ENCODE measurements at regions not wholly inside any gene's neighbourhood (a gene's known extent, or its start where the extent isn't known, plus 50 kb on each side); places are given as distances from the start of the nearest gene placed in this dataset.

GRCh38 chr15:38864827-38865581, 300.4 kb upstream of the RASGRP1 start:
- FAIRE-seq: no peak

- no peak for FAIRE-seq
These were observed 302.9 kb upstream of the RASGRP1 start for GRCh38 chr15:38867556-38867955.

GRCh38 chr15:38868326-38869114, 303.9 kb upstream of the RASGRP1 start:
- no peak for FAIRE-seq

- FAIRE-seq: no peak
These were observed 307.0 kb upstream of the RASGRP1 start for GRCh38 chr15:38871638-38872037.

GRCh38 chr15:38872732-38873131, 308.1 kb upstream of the RASGRP1 start:
- FAIRE-seq: no peak

GRCh38 chr15:38873158-38873557, 308.5 kb upstream of the RASGRP1 start:
- no peak for FAIRE-seq

- no peak for FAIRE-seq
These were observed 309.9 kb upstream of the RASGRP1 start for GRCh38 chr15:38874464-38874863.

- FAIRE-seq: no peak
These were observed 311.6 kb upstream of the RASGRP1 start for GRCh38 chr15:38876211-38876610.

- FAIRE-seq: no peak
These were observed 312.0 kb upstream of the RASGRP1 start for GRCh38 chr15:38876621-38877020.

- no peak for FAIRE-seq
These were observed 312.9 kb upstream of the RASGRP1 start for GRCh38 chr15:38877471-38877870.

- FAIRE-seq: no peak
These were observed 313.4 kb upstream of the RASGRP1 start for GRCh38 chr15:38878026-38878425.

GRCh38 chr15:38878926-38879325, 314.3 kb upstream of the RASGRP1 start:
- no peak for FAIRE-seq

GRCh38 chr15:38879909-38880471, 315.4 kb upstream of the RASGRP1 start:
- no peak for FAIRE-seq

GRCh38 chr15:38882221-38882620, 317.6 kb upstream of the RASGRP1 start:
- FAIRE-seq: no peak

- no peak for FAIRE-seq
These were observed 319.4 kb upstream of the RASGRP1 start for GRCh38 chr15:38883987-38884386.

- FAIRE-seq: no peak
These were observed 320.4 kb upstream of the RASGRP1 start for GRCh38 chr15:38885001-38885400.

- FAIRE-seq: no peak
These were observed 320.9 kb upstream of the RASGRP1 start for GRCh38 chr15:38885471-38885952.

- no peak for FAIRE-seq
These were observed 321.9 kb upstream of the RASGRP1 start for GRCh38 chr15:38886315-38887163.

- FAIRE-seq: no peak
These were observed 324.1 kb upstream of the RASGRP1 start for GRCh38 chr15:38888701-38889221.

GRCh38 chr15:38890194-38890593, 325.6 kb upstream of the RASGRP1 start:
- FAIRE-seq: no peak

GRCh38 chr15:38893925-38894242, 329.3 kb upstream of the RASGRP1 start:
- no peak for FAIRE-seq

GRCh38 chr15:38894243-38894948, 329.8 kb upstream of the RASGRP1 start:
- FAIRE-seq: no peak

Data from G401.6 (cell line).